HG02870 (cell line): ENCODE measurements at regions not wholly inside any gene's neighbourhood (a gene's known extent, or its start where the extent isn't known, plus 50 kb on each side); places are given as distances from the start of the nearest gene placed in this dataset.

Experiments used
- ATAC-seq: cut with Tn5 transposase; IDR thresholded peaks from one replicate; pipeline ENCODE4 v1.9.1; 2021; ENCODE audit warnings: mild to moderate bottlenecking, moderate library complexity; ENCODE audit not compliant: unreplicated experiment

DNA sequence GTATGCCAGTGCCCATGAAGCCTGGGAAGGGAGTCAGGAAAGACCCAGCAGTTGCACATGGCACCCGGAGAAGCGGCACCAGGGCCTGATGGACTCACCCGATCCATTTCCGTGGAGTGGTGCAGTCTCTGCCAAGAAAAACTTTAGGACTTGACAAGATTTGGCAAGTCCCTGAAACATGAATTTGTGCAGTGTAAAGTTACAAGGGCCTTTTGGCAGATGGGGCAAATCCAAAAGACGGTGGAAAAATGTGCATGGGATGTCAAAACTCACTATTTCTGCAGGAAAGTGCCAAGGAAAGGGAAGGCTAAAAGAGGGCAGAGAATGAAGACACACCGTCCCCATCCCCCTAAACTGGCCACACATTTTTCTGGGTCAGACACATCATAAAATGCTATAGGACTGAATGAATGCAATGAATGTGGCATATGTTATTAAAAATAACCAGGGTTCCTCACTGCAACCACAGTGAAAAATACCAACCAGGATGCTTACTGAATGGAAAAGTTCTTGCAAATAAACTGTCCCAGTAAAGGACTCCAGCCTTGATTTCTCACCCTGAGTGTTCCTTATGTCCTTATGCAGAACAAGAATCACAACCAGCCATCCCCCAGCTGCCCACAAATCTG is 173.5 kb upstream of the SIX2 start:
- no peak for ATAC-seq

DNA sequence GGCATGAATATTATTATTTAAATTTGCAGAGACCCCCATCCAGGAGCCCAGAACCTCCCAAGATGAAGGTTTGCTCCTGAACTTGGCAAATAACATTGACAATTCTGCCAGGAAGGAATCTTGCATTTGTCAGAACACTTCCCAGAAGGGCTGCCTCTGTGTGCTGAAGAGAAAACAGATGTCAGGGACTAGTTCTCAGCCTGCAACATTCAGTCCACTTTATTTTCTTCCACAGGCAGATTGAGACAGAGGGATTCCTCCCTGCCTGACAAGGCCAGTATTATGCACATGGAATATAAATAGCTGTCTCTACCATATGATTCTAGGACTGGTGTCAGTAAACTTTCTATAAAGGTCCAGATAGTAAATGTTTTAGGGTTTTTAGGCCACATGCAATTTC is 171.5 kb upstream of the SIX2 start:
- ATAC-seq, result no peak

DNA sequence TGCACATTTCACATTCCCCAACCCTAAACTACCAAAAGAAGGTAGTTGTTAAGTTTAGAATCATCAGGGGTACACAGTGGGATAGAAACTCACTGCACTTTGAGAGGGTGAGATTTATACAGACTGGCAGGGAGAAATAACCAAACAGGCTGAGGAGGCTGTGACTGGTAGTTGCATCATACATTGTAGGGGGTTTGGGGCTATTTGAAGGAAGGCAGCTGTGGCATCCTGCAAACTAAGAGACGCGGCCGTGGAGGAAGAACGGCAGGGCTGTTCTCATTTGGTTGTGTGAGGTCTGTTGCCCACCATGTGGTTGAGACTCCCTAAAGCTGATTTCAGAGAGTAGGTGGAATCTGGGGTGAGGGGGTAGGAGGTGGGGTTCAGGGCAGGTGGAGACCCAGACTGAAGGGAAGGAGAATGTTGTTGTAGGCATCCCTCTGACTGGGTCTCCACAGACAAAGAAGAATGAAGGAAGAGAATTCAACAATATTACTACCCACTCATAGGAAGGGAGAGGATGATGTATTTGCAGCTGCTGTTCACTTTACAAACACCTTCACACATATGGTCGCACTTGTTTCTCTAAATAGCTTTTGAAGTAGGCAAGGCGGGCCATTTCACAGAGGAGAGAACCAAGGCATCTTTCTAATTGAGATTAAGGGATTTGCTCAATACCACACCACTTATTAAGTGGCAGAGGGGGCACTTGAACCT is 170.9 kb upstream of the SIX2 start:
- no peak for ATAC-seq

DNA sequence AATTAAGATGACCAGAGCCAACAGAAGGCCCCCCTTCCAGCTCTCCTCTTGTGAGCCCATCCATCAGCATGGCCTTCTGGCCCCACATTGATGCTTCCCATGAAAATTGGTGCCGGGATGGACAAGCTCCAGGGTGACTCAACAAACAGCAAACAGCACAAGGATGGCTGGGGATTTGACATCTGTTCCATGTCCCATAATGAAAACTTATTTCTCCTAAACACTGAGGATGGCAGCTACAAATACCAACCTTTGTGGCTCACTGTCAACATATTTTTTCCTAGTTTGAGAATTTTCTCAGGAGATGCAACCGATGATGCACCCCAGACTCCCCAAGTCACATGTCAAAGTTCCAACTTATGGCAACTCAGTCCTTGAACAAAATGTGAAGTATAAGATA is 169.6 kb upstream of the SIX2 start:
- no peak for ATAC-seq

DNA sequence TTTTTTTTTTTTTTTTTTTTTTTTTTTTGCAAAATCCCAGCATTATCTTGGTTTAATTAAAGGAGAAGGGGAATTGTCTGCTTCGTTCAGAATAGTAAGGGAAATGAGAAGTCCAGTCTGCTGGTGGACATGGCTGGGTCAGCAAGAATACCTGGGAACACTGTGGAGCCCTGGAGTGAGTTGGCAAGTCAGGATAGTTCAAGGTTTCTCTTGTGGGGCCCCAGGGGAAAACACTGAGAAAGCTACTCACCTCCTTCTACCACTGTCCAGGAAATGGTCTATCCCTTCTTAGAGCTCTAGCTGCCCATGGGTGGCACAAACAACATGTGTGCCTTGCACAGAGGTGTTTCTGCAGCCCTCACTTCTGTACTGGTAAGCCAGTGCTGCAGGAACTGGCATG is 169.1 kb upstream of the SIX2 start:
- no peak for ATAC-seq

DNA sequence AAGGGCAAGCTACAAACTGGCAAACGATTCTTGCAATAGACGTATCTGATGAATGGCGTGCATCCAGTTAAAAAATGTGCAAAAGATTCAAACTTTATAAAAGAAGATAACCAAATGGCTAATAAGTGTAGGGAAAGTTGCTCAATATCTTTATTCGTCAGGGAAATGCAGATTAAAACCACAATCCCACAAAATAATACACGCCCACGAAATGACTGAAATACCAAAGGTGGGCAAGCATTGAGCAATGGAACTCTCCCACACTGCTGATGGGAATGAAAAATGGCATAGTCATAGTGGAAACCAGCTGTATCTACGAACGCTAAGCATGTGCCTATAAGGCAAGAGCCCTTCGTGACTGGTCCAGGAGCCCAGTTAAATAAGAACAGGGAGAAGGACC is 168.6 kb upstream of the SIX2 start:
- ATAC-seq, result no peak

DNA sequence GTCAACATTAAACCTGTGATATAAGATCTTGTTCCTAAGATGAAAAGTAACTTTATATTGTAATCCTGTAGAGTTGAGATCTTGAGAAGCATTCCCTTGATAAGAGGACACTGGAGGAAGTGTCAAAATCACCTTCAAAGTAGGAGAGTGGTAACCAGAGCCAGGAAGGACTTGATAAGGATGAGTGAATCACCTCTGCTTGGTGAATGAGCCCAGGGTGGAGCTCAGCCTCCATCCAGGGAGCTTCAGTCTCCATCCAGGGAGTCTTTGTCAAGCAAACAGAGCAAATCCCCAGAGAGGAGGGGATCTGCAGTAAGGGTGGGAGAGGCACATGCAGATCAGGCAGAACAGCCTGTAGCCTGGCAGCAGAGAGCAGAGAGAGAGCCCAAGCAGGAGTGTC is 167.1 kb upstream of the SIX2 start:
- ATAC-seq, result no peak

DNA sequence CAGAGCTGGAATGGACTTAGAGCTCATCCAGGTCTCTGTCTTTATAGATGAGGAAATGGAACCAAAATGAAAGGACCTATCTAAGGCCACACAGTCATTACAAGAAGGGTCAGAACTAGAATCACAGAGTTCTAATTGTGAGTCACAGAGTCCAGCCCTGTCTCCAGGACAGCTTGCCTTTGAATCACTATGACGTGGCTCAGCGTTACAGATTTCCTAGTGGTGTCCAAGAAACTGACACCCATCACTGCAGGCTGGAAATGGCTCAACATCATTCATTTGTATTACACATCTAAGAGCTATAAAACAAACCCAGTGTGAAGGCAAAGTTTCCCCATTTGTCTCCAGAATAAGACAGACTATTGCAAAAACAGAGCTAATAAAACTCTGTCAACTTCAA is 164.3 kb upstream of the SIX2 start:
- ATAC-seq, result no peak

DNA sequence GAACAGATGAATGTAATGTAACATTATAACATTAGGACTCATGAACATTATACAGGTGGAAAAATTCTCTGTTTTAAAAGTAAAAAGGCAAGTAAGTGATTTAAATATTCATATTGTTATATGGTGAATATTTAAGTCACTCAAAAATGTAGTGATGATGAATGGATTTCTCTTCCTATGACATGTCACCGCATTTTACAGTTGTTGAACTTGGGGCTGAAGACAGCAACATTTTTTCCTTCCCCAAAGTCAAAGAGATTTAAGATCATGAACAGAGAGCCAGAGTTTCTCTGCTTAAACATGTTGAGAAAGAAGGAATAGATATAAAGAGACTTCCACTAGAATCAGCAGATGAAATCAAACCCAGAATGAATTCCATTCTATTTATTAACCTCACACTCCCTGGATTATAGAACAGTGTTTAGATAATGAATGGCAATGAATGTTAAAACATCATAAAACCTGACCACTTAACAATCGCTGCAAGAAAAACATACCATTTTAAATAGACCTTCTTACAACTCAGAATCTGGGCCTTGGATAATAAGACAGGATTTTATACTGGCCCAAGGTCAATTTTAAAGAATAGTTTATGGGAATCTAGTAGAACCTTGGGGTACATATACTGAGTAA is 163.6 kb upstream of the SIX2 start:
- ATAC-seq, result no peak

DNA sequence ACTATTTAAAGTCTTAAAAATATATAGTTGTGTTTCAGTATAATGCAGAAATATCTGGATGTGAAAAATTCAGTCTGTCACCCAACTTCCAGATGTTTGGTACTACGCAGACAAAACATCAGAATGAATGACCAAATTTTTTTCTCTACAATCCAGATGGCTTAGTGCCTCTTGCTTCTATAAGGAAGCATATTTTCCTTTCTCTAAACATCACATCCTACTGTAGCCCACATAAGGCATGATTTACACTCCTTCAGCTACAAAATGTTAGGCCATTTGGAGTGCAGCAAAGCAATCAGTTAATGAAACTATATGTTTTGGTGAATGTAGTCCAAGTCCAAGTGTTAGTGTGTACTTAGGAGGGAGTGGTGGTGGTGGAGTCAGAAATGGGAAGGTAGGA is 162.9 kb upstream of the SIX2 start:
- ATAC-seq, result no peak

DNA sequence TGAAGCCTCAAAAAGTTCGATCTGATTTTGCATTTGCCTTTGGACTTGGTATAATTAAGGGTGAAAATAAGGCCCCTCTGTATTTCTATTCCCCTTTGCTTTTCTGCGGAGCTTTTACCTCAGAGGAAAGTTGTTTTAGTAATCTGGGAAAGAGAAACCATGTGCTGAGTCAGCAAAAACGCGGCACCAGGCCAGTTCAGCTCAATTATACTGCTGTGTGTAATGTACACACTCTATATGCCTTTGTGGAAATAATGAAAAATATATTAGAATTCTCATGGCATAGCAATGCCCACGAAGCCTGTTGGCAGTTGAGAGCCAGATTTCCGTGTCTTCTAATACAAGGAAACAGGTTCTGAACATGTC is 161.9 kb upstream of the SIX2 start:
- ATAC-seq, result no peak

DNA sequence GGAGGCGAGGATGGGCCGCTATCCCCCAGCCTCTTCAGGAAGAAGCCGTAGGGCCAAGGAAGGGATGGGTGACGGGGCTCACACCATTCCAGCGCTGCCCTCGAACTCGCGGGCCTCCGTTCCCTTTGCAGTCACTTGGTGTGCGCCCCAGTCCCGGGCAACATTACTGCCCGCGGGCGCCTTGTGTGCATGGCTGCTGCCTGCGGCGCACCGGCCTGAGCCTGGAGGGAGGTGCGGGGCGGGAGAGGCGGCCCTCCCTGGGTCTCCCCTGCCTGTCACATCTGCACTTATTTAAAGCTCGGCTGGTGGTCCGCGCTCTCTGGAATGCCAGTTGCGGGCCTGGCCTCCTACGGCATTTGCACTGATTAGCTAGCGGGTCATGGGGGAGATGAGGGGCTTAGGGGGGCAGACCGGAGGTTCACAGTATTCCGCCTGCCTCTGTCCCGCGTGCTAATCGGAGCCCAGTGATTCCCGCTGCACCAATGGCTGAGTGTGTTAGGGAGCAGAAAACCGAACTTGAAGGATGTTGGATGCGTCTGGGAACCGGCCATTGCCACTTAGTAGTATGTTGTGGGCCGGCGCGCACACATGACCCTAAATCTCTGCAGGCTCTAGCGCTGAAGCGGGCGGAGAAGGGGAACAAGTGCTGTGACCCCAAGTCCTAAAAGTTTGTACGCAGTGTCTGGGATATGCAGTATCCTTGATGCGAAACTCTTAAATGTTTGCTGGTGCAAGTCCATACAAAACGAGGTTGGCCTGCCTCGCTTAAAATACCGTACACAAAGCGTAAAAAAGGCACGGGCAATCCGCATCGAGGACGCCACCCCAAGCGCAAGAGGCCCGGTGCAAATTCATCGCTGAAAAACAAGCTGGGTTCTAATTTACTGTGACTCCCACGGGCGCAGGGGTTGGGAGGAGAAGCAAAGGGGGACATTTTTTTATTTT is 161.2 kb upstream of the SIX2 start:
- ATAC-seq, result no peak

DNA sequence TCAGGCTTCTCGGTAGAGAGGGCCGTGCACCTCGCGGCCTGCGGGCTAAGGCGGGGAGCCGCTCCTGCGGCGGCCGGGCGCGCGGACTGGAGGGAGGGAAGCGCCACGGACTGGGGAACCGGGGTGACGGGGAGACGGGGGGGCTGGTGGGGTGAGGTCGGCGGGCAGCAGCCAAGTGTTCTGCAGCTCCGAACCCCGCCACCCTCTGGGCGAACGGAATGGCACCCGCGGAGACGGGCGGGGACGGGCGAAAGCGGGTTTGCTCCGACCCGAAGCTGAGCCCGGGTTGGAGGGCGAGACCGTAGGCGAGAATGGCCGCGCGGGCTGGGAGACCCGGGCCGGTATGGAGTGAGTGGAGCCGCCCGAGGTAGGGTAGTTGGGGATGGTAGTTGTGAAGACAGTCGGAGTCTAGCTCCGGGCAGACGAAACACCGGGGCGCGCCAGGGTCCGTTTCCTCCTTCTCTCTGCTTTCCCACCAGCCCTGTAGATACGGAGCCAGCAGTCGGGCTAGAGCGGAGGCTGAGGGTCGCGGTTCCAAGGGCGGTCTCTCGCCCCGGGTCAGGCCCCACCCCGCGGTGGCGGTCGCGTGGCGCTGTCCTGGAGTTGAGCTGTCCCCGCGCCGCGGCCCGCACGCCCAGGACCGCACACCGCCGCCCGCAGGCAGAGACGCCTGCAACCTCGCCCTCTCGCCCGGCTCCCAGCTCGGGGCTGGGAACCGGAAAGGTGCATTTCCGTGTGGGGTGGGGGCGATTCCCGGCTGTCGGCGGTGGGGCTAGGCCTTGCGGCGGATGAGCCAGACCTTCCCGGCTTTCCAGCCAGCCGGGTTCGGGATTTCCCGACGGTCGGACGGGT is 160.3 kb upstream of the SIX2 start:
- no peak for ATAC-seq

DNA sequence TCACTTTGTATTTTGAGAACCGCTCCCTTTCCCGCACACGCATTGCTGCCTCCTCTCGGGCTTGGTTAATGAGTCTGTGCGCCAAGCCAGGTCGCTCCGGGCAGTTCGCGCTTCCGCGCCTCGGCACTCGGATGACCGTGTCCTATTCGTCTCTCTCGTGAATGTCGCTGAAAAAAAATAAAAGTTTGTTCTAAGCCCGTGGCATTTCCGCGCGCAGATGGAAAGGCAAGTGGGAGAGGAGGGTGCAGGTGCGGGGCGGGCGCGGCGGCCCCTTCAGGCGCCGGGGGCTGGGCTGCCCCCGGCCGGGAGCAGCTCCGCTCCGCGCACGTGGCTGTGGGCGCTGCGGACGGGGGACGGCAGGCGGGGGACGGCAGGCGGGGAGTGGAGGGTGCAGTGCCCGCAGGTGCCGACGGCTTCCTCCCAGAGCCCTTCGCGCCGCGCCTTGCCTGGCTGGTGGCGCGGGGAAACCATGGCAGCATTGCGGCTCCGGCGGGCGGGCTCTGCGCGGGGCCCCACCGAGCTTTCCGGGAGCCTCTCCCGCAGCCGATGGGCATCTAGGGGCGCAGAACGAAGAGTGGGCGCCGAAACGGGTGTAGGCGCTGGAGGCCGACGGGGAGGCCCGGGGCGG is 159.6 kb upstream of the SIX2 start:
- ATAC-seq, result no peak

DNA sequence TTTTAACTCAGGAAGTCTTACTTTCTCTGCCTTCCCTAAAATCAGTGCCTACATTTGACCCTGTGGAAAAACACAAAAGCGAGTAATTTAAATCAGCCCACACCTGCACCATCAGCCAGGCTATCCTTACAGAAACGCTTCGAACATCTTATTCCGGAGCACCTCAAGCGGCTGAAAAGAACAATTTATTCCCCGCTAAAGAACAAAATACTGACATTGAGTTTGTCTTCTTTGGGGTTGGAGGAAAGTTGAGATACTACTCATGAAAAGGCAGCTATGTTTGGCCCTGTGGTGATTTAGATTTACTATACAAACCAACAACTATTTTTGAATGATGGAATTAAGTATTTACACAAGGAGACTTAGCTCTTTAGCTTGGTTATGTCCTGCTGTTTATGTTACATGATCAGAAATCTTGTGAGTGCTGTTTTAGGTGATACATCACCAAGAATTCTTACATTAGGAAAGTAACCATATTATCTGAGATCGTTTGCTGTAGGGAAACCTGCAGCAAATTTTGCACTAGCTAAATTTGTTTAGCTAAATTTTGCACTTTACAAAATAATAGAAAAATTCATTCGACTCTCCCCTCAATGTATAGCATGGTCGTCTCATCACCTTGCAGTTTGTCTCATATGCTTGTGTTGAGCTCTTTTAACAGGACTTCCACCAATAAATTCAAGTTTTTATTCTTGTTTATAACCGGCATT is 158.8 kb upstream of the SIX2 start:
- ATAC-seq, result no peak

DNA sequence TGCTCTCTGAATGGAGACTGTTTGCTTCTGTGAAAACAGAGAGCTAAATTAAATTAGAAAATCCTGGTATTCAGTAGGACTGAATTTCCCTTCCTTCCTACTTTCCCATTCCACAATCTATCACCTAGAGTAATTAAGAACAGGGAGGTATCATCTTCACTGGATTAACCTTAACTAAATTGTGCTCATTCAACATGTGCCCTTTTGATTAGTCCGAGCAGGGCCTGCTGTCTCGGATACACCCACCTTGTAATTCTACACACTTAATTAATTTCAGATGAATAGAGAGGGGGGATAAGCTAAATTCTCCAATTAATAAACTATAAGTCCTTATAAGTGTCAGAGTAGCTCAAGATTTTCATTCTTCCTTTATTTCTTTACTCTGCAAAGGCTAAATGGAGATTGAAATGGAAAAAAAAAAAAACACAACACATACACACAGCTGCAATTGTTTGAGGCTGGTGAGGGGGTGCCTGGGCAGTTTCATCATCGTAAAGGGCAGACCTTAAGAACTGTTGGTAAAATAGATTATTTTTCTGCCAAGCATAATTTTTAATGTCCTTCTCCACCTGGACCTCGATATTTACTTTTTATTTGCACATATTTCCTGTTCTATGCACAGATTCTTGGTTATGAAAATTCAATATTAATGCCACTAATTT is 157.1 kb upstream of the SIX2 start:
- ATAC-seq, result no peak

DNA sequence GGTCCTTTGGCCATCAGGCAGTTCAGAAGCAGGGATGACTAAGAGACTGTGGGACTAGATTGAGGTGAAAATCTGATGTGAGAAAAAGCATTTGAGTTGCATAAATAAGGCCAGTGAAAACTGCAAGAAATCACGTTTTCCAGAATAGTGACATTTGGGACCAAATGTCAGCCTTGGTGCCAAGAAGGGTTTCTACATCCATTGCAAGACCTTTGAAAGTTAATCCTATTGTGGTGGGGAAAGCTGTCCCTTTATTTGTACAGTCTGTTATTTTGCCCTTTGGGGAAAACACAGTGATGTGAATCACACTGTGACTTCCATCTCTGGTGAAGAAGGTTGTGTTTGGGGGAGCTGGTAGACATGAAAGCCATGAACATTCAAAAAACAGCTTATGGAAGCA is 153.5 kb upstream of the SIX2 start:
- no peak for ATAC-seq

DNA sequence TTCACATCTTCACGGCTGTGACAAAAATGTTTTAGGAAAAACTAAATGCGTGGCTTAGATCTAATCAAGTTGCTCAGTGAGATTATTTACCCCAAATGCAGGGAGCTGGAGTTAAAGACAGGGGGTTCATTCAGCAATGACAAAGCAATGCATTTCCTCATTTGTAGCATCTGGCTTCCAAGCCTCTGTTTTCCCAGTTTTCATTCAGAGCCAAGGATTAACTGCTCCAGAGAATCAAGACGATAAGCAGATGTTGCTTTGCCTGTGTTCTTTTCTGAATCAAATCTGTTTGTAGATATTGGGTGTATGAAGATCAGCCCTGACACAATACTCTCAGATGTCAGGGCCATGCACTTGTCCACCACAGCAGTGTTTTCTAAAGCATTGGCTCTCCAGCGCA is 147.4 kb upstream of the SIX2 start:
- no peak for ATAC-seq

DNA sequence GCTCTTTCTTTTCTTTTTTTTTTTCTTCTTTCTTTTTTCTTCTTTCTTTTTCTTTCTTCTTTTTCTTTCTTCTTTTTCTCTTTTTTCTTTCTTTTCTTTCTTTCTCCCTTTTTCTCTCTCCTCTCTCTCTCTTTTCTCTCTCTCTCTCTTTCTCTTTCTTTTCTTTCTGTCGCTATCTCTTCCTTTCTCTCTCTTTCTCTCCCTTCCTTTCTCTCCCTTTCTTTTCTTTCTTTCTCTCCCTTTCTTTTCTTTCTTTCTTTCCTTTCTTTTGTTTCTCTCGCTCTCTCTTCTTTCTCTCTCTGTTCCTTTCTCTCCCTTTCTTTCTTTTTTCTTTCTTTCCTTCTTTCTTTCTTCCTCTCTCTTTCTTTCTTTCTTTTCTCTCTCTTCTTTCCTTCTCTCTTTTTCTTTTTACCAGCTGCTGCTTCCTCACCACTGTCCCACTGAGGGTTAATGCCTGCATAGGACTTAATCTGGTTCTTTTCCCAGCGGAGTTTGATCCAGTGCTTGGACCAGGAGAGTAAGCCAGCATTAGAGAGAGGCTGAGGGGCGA is 145.4 kb upstream of the SIX2 start:
- ATAC-seq, result no peak
